Testis (tissue), 2 donors: ENCODE measurements at regions not wholly inside any gene's neighbourhood (a gene's known extent, or its start where the extent isn't known, plus 50 kb on each side); places are given as distances from the start of the nearest gene placed in this dataset.

Experiments used
- CTCF ChIP-seq, 3 experiments: fragments of 450-650 bp in 2 of 3; fragments of 200-600 bp in 1 of 3; sonication (generic) in 1 of 3; IDR thresholded peaks; one replicate each; pipeline ENCODE4 v1.5.1; 2016 to 2019; ENCODE audit warnings: antibody characterized with exemption in 3 of 3, mild to moderate bottlenecking in 2 of 3, moderate library complexity in 1 of 3
- POLR2A ChIP-seq: fragments of 450-650 bp; IDR thresholded peaks from one replicate; pipeline ENCODE4 v1.6.1; 2017; ENCODE audit warnings: antibody characterized with exemption, mild to moderate bottlenecking, moderate library complexity

GRCh38 chr6:164410017-164410416, 899.4 kb downstream of the C6orf118 start:
- no peak for TF ChIP-seq CTCF (IDR thresholded peaks at IDR 0.05)
- no peak for TF ChIP-seq POLR2A
